Activated effector memory CD4-positive, alpha-beta T cell treated with Interleukin-2 at 50 U/mL for 16 hours (primary cell): ENCODE measurements at regions not wholly inside any gene's neighbourhood (a gene's known extent, or its start where the extent isn't known, plus 50 kb on each side); places are given as distances from the start of the nearest gene placed in this dataset.

ENCODE experiments used
- DNase-seq: peaks from one replicate; pipeline ENCODE4 v3.0.0-alpha.2; 2020

DNA sequence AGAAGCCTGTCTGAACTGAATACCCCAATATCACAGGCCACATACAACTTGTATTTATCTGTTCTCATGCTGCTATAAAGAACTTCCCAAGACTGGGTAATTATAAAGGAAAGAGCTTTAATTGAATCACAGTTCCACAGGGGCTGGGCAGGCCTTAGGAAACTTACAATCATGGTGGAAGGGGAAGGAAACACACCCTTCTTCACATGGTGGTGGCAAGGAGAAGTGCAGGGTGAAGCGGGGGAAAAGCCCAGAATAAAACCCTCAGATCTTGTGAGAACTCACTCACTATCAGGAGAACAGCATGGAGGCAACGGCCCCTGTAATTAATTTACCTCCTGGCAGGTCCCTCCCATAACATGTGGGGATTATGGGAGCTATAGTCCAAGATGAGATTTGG lies 50.3 kb upstream of the FNDC1 start:
- DNase-seq, result no peak

GRCh38 chr6:159117563-159117962 lies 51.6 kb upstream of the FNDC1 start:
- no peak for DNase-seq

DNA sequence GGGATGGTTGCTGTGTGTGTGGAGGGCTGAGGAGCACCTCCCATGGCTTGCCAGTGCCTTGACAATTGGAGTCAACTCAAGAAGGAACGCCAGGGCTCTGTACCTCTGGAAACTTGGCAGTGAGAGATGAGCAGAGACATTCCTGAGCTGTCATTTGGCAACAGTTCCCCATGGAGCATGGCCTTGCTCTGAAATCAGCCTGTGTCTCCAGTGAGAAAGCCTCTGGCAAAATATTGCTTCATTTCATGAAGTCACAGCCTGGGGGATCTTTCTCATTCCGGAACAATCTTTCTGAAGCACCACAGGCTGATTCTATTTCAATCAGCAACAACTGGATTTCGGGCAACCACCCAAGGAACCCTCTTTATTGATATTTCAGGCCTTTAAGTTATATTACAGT lies 52.2 kb upstream of the FNDC1 start:
- no peak for DNase-seq

- no peak for DNase-seq
Observed at GRCh38 chr6:159116343-159116742, 52.9 kb upstream of the FNDC1 start.

- no peak for DNase-seq
Observed at GRCh38 chr6:159114569-159114968, 54.6 kb upstream of the FNDC1 start.

- DNase-seq, result no peak
Observed at GRCh38 chr6:159113223-159113622, 56.0 kb upstream of the FNDC1 start.

DNA sequence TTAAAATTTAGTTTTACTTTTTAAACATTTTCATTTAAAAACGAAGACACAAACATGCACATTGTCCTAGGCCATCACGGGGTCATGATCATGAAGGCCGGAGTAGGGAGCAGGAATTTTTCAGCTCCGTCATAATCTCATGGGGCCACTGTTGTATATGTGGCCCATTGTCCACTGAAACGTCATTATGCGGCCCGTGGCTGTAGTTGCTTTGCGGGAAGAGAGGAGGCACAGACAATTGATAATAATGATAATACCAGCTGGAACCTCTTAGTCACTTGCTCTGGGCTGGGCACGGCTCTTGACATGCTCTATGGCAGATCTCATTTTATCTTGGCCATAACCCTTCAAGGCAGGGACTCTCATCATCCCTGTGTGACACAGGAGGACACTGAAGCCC lies 56.5 kb upstream of the FNDC1 start:
- no peak for DNase-seq

- DNase-seq, result no peak
Observed at GRCh38 chr6:159110748-159111147, 58.5 kb upstream of the FNDC1 start.

DNA sequence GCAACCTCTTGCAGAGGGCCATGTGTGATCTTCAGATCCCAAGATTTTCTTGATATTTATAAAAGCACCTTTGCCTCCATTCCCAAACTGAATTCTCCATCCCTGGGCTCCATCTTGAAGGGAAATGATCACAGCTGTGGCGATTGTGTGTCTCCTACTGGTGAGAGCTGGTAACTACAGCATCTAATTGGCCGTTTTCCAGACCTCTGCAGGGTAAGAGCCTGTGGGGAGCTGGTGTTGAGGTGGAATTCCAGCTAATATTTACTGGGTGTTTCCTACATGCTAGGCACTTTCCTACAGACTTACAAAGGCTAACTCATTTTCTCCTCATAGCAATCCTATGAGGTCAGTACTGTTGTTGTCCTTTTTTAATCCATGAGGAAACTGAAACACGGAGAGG lies 59.2 kb upstream of the FNDC1 start:
- no peak for DNase-seq

DNA sequence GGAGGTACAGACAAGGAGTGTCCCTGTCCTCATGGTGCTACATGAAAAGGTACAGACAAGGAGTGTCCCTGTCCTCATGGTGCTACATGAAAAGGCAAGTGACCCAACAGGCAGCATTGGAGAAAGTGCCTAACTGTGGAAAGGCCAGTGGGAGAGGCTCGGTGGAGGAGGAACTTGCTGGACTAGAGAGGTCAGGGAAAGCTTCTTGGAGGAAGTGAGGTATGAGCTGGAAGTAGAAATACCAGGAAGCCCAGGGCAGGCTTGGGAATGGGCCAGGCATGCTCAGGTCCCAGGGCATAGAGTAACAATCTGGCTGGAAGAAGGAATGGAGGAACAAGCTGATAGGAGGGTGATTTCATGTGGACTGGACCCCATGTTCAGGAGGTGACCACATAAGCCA lies 59.8 kb upstream of the FNDC1 start:
- DNase-seq, result no peak

DNA sequence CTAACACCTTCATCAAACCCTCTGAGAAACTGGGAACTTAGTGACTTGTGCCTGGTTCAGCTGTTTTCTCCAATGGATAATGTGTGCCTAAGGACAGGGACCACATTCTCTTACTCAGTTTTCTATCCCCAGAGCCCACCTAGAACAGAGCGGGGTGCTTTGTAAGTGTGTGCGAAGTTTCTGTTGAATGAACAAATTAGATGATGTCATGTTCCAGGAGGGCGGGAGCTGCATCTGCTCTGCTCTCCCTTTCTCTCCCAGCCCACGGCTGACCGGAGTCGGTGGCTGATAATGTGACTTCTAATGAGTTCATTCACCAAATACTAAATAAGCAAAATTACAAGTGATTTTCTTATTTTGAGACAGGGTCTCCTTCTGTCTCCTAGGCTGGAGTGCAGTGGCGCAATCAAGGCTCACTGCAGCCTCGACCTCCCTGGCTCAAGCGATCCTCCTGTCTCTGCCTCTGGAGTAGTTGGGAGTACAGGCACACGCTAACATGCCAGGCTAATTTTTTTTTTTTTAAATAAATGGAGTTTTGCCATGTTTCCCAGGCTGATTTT lies 60.7 kb upstream of the FNDC1 start:
- no peak for DNase-seq

DNA sequence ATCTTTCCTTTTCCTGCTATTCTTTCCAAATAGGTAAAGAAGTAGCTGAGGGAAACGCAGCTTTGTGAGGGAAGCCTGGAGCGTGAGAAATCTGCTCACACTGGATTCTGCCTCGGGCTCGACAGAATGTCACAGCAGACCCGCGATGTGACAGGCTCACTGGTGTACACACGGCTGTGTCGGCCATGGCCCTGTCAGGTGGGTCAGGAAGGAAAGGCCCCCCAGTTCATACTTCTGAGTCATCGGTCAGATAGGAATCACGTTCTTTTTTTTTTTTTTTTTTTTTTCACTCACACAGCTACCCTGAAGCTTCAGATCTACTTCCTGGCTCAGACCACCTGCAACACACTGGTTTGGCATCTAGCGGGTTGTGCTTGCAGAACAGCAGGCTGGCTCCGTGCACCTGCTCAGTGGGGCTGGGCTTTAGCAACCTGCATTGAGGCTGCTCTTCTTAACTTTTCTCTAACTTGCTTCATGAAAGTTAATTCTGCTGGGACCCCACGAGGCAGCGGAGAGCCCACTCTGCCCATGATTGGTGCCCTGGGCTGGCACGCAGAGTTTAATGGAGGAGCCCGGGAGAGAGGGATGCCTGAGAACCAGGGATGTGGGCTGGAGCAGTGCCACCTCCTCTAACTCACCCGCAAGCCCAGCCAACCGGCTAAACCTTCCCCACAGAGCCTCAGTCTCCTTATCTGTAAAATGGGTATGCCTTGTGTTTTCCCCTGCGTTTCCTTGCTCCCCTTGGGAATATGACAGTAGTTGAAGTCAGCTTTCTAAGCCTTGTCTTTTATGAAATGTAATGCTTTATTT lies 61.5 kb upstream of the FNDC1 start:
- peak; percentile 56 for DNase-seq

GRCh38 chr6:159106627-159107241 lies 61.9 kb upstream of the TAGAP start:
- peak; percentile 92 for DNase-seq

GRCh38 chr6:159105716-159106115 lies 60.9 kb upstream of the TAGAP start:
- no peak for DNase-seq

- no peak for DNase-seq
Observed at GRCh38 chr6:159104931-159105330, 60.1 kb upstream of the TAGAP start.

GRCh38 chr6:159104163-159104925 lies 59.6 kb upstream of the TAGAP start:
- DNase-seq, result peak; percentile 72

DNA sequence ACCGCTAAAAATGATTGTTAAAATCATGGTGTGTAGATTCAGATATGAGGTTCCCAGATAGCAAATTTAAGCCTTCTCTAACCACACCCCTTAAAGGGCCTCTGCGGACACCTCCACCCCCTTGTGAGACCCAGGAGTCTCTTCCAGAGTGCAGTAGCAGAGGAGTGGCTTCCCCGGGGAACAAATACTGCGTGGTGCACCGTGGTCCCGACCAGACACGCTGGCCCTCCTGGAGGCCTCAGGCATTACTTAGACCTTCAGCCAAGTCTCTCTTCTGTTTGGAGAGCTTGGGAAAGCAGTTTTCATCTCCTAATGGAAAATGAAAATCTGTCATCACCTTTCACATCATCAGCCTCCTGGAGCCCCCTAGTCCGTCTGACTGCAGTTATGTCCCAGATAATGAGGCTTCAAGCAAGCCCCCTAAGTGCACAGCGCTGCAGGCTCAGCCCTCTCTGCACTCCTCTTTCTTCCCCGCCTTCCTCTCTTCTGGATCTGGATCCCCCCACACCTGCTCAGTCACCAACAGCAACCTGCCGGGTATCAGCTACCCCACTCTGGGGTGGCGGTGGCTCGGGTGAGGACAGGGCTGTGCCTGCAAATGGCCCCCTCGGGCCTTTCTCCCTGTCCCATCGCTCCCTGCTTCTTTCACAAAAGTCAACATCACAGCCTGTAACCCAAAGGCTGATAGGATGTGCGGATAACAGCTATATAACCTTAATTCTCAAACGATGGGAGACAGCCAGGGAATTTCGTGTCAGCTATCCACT lies 58.8 kb upstream of the TAGAP start:
- DNase-seq, result no peak

DNA sequence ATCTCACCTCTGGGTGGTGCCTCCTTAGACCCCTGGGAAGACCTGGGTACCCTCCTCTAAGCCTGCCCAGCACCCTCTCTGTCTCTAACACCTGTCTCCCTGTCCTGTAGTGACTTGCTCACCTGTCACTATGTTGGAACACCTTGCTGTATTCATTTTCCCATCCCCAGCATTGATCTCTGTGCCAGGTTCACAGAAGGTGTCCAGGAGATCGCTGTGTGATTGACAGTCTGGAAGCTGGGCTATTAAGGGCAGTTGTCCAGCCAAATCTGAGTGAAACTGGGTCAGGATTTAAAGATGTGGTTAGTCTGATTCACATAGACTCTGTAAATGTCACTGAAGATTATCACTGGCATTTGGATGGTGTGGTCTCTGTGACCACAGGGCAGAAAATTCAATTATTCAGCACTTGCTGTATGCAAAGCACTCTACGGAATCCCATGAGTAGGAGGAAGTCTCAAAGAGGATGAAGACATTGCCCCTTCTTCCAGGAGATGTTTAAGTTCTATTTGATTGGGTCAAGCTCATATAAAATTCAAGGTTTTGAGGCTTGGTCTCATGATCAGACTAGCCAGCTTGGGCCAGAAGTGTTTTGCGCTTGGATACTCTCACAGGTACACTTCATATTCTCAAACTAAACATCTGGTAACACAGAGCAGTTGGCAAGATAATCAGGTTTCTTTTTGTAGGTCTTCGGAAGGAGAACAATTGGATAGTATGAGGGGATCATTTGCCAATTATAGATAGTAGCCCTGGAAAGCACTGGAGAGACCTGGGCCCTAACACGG lies 57.8 kb upstream of the TAGAP start:
- DNase-seq, result no peak

GRCh38 chr6:159101656-159102055 lies 56.9 kb upstream of the TAGAP start:
- no peak for DNase-seq

GRCh38 chr6:159100395-159101182 lies 55.8 kb upstream of the TAGAP start:
- no peak for DNase-seq

DNA sequence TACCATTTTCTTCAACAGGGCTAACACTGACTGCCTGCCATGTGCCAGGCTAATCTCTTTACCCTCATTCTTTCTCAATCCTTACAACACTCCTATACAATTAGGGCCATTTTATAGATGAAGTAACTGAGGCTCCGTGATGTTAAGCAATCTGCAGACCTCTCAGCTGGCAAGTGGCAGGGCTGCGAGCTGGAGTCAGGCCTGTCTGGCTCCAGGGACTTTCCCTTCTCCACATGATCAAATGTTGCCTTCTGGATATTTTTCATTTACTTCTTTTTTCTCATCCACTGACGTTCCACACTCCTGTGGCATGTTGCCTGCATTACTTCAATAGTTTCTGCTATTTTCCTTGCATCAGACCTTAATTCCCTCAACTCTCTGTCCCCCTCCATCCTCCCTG lies 55.2 kb upstream of the TAGAP start:
- DNase-seq, result no peak
